Prostate gland (tissue), 2 donors: ENCODE measurements at regions not wholly inside any gene's neighbourhood (a gene's known extent, or its start where the extent isn't known, plus 50 kb on each side); places are given as distances from the start of the nearest gene placed in this dataset.

Experiments
- POLR2A ChIP-seq: fragments of 450-650 bp; IDR thresholded peaks from one replicate; pipeline ENCODE4 v1.6.1; 2016; ENCODE audit warnings: antibody characterized with exemption, mild to moderate bottlenecking
- POLR2AphosphoS5 ChIP-seq: sonication (generic); formaldehyde crosslinking; IDR thresholded peaks from one replicate; pipeline ENCODE4 v1.6.1; 2017; ENCODE audit warnings: antibody characterized with exemption
- TF ChIP-seq, protein P1 (sequence below), 4 experiments: fragments of 200-600 bp in 2 of 4; fragments of 450-650 bp in 2 of 4; sonication (generic) in 2 of 4; IDR thresholded peaks; 1 replicate in 3 of 4; 2 replicates in 1 of 4; pipeline ENCODE4 v1.5.1; 2016 to 2019; ENCODE audit warnings: antibody characterized with exemption in 4 of 4, mild to moderate bottlenecking in 2 of 4, moderate library complexity in 2 of 4

DNA sequence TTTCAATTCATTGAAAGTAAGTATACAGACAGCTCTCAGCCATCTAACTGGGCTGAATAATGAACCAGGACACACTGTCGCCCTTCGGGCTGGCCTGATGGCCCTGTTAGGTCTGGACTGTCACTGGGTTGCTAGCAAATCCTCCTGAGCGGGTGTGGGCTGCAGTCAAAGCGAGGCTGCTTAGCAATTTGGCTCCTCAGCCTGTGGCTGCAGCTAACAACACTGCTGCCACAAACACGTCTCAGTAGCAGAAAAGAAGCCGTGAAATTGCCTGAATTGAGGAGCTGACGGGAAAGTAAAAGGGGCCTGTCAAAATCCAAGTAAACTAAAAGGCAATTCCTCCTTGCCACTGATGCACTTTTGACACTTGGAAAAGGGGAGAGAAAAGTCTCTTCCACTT is 72.8 kb downstream of the SMIM20 start:
- TF ChIP-seq, protein P1, sequence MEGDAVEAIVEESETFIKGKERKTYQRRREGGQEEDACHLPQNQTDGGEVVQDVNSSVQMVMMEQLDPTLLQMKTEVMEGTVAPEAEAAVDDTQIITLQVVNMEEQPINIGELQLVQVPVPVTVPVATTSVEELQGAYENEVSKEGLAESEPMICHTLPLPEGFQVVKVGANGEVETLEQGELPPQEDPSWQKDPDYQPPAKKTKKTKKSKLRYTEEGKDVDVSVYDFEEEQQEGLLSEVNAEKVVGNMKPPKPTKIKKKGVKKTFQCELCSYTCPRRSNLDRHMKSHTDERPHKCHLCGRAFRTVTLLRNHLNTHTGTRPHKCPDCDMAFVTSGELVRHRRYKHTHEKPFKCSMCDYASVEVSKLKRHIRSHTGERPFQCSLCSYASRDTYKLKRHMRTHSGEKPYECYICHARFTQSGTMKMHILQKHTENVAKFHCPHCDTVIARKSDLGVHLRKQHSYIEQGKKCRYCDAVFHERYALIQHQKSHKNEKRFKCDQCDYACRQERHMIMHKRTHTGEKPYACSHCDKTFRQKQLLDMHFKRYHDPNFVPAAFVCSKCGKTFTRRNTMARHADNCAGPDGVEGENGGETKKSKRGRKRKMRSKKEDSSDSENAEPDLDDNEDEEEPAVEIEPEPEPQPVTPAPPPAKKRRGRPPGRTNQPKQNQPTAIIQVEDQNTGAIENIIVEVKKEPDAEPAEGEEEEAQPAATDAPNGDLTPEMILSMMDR (IDR thresholded peaks at IDR 0.05), result no peak
- TF ChIP-seq POLR2AphosphoS5 (no peak), POLR2A (no peak)
